Kidney glomerular epithelial cell (primary cell): ENCODE measurements at regions not wholly inside any gene's neighbourhood (a gene's known extent, or its start where the extent isn't known, plus 50 kb on each side); places are given as distances from the start of the nearest gene placed in this dataset.

Experiments
- DNase-seq: peaks from one replicate; lab custom pipeline; 2025; lab: John Stamatoyannopoulos, UW

- DNase-seq, result no peak
Measured at GRCh38 chr12:30092983-30093617, 309.4 kb upstream of the TMTC1 start.

GRCh38 chr12:30090258-30090657 is 306.5 kb upstream of the TMTC1 start:
- DNase-seq, result no peak

- DNase-seq, result no peak
Measured at GRCh38 chr12:30088259-30088995, 304.7 kb upstream of the TMTC1 start.

- DNase-seq, result no peak
Measured at GRCh38 chr12:30082381-30082780, 298.6 kb upstream of the TMTC1 start.

- no peak for DNase-seq
Measured at GRCh38 chr12:30074916-30075315, 291.2 kb upstream of the TMTC1 start.

- DNase-seq, result no peak
Measured at GRCh38 chr12:30072824-30073223, 289.1 kb upstream of the TMTC1 start.

GRCh38 chr12:30067146-30067545 is 283.4 kb upstream of the TMTC1 start:
- no peak for DNase-seq

- DNase-seq, result no peak
Measured at GRCh38 chr12:30064906-30065305, 281.2 kb upstream of the TMTC1 start.

GRCh38 chr12:30063435-30063945 is 279.7 kb upstream of the TMTC1 start:
- DNase-seq, result no peak

GRCh38 chr12:30048371-30048770 is 264.6 kb upstream of the TMTC1 start:
- no peak for DNase-seq

GRCh38 chr12:30047516-30048254 is 263.9 kb upstream of the TMTC1 start:
- peak; percentile 21 for DNase-seq

GRCh38 chr12:30046376-30046775 is 262.6 kb upstream of the TMTC1 start:
- peak; percentile 31 for DNase-seq

- no peak for DNase-seq
Measured at GRCh38 chr12:30045171-30045570, 261.4 kb upstream of the TMTC1 start.

- DNase-seq, result no peak
Measured at GRCh38 chr12:30044206-30044605, 260.5 kb upstream of the TMTC1 start.

- no peak for DNase-seq
Measured at GRCh38 chr12:30043151-30043847, 259.6 kb upstream of the TMTC1 start.

- DNase-seq, result no peak
Measured at GRCh38 chr12:30041096-30041495, 257.4 kb upstream of the TMTC1 start.

GRCh38 chr12:30030693-30031374 is 247.1 kb upstream of the TMTC1 start:
- DNase-seq, result no peak

- peak; percentile 56 for DNase-seq
Measured at GRCh38 chr12:30026621-30027234, 243.0 kb upstream of the TMTC1 start.

- DNase-seq, result no peak
Measured at GRCh38 chr12:30025317-30025716, 241.6 kb upstream of the TMTC1 start.

- no peak for DNase-seq
Measured at GRCh38 chr12:30023186-30023585, 239.4 kb upstream of the TMTC1 start.
